Prostate gland (tissue), 2 donors: ENCODE measurements at regions not wholly inside any gene's neighbourhood (a gene's known extent, or its start where the extent isn't known, plus 50 kb on each side); places are given as distances from the start of the nearest gene placed in this dataset.
"Not testable (repeated sequence)": the region's sequence is repeated elsewhere in the genome, so short reads cannot be mapped to it uniquely, and the experiment has no call there.

Source experiments
- DNase-seq: peaks from one replicate; pipeline ENCODE4 v3.0.0-alpha.2; 2019; ENCODE audit warnings: low spot score
- H3K27ac ChIP-seq, 2 donors: fragments of 200-600 bp; sonication (generic); 2 replicates each; pipeline ENCODE4 v1.5.1; 2017 to 2019
- H3K27me3 ChIP-seq: fragments of 200-600 bp; sonication (generic); replicated peaks from 2 replicates; pipeline ENCODE4 v1.5.1; 2019; ENCODE audit not compliant: insufficient read depth
- H3K36me3 ChIP-seq, 2 donors: fragments of 200-600 bp; sonication (generic); 1 replicate in 1 of 2; 2 replicates in 1 of 2; pipeline versions ENCODE4 v1.5.1 to v1.8.1; 2017 to 2019
- H3K4me1 ChIP-seq: fragments of 200-600 bp; sonication (generic); replicated peaks from 2 replicates; pipeline ENCODE4 v1.5.1; 2019
- H3K4me3 ChIP-seq, 2 donors: fragments of 200-600 bp; sonication (generic); 2 replicates each; pipeline ENCODE4 v1.5.1; 2017 to 2019
- H3K9me3 ChIP-seq: fragments of 200-600 bp; sonication (generic); 2 replicates; pipeline ENCODE4 v1.5.1; 2017
- WGBS: methylation state at CpG from one replicate; pipeline ENCODE4 v1.1.5; 2018; 5-methylcytosine and 5-hydroxymethylcytosine counted together
- intact Hi-C: fragments of 100-400 bp; cut with DNase I; formaldehyde crosslinking; loops from one replicate; pipeline ENCODE4 v1.14.2; 2022

- H3K36me3 ChIP-seq, intact Hi-C loops, H3K4me1 ChIP-seq, H3K9me3 ChIP-seq, H3K27me3 ChIP-seq, H3K4me3 ChIP-seq, H3K27ac ChIP-seq, DNase-seq: not testable (repeated sequence)
- no CpG with 5 or more reads among the region's 2 CpGs for WGBS
These were observed 530.0 kb downstream of the RPIA start for GRCh38 chr2:89221474-89221873.

DNA sequence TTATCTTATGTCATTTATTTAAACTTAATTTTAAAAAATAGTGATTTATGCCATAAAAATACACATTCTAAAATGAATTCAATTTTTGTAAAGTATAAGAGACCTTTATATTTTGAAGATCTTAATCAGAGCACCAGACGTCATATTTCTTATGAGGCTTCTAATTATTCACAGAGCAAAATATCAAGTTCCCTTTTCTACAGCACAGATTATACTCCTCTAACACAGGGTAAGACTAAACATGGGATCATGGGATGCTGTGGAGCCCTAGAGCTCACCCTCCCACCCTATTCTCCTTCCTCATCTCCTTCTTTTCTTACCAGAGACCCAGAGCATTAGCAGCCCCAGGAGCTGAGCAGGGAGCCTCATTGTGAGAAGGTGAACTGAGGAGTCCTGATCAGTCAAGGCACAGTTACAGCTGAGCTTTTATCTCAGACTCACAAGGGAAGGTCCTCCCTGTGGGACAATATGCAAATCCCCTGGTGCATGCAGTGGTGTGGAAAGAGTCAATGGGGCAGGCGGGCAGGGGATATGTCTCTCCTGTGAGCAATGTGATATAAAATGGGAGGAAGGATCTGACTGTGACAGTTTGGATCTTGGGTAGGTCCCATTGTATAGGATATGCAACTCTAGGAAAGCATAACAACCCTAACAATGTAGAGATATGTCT is 530.7 kb downstream of the RPIA start:
- H3K4me1 ChIP-seq, H3K27me3 ChIP-seq, H3K9me3 ChIP-seq, H3K4me3 ChIP-seq, H3K36me3 ChIP-seq, DNase-seq, intact Hi-C loops, H3K27ac ChIP-seq: not testable (repeated sequence)
- 64% methylated on average over 1 of the region's 2 CpGs for WGBS

DNA sequence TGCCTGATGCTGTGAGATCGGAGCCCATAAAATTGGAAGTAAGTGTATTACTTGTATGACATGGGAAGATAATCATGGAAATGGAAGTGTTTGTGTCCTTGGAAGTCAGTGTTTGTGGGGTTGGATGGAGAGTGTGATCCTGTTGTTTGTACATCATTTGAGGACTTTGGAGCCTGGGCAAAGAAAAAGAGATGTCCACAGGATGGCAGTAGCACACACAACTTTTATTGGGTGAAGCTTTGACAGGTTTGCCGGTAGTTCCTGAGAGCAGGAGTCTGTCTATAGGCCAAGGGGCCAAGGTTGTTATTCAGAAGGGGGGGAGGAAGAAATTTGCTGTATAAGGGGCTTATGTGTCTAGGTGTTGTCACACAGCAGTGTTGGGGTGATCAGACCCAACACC is 533.3 kb downstream of the RPIA start:
- DNase-seq, H3K4me3 ChIP-seq, H3K9me3 ChIP-seq, H3K27me3 ChIP-seq, intact Hi-C loops, H3K36me3 ChIP-seq, H3K27ac ChIP-seq, H3K4me1 ChIP-seq: not testable (repeated sequence)
- WGBS: 76% methylated on average over 2 of the region's 2 CpGs

GRCh38 chr2:89229979-89230378 is 538.5 kb downstream of the RPIA start:
- intact Hi-C loops, H3K27me3 ChIP-seq, H3K4me1 ChIP-seq, H3K9me3 ChIP-seq, H3K4me3 ChIP-seq, DNase-seq, H3K27ac ChIP-seq, H3K36me3 ChIP-seq: not testable (repeated sequence)
- WGBS: 94% methylated on average over 3 of the region's 6 CpGs

DNA sequence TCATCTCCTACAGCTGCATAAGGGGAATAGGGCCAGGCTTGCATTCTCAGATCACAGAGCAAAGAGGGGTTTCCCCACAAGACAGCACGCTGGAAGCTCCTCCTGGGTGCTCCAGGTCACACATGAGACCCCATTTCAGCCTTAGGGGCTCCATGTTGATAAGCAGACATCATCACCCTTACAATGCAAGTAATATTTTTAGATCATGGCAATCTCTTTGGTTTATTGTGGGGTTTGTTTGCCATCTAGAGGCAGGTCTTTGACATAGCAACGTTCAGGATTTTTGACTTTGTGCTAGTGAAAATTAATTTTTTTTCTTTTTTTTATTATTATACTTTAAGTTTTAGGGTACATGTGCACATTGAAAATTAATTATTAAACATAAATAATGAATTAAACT is 539.8 kb downstream of the RPIA start:
- H3K4me3 ChIP-seq, H3K36me3 ChIP-seq, H3K9me3 ChIP-seq, H3K27me3 ChIP-seq, intact Hi-C loops, DNase-seq, H3K27ac ChIP-seq, H3K4me1 ChIP-seq: not testable (repeated sequence)
- WGBS: 0% methylated on average over 1 of the region's 2 CpGs

DNA sequence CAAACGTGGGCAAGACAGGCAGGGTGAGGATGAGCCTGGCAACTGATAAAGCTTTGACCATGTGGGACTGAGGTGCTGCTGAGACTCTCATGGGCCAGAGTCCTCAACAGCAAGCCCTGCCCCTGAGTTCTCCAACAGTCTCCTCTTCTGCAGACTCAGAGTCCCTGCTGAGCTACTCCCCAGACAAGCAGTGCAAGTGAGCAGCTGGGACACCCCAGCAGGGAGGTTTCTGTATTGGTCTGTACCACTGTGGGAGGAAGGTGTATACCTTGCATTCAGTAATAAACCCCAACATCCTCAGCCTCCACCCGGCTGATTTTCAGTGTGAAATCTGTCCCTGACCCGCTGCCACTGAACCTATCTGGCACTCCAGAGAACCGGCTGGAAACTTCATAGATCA is 542.5 kb downstream of the RPIA start:
- 86% methylated on average over 3 of the region's 4 CpGs for WGBS
- H3K27me3 ChIP-seq, H3K4me1 ChIP-seq, H3K27ac ChIP-seq, H3K36me3 ChIP-seq, H3K9me3 ChIP-seq, H3K4me3 ChIP-seq, DNase-seq, intact Hi-C loops: not testable (repeated sequence)

DNA sequence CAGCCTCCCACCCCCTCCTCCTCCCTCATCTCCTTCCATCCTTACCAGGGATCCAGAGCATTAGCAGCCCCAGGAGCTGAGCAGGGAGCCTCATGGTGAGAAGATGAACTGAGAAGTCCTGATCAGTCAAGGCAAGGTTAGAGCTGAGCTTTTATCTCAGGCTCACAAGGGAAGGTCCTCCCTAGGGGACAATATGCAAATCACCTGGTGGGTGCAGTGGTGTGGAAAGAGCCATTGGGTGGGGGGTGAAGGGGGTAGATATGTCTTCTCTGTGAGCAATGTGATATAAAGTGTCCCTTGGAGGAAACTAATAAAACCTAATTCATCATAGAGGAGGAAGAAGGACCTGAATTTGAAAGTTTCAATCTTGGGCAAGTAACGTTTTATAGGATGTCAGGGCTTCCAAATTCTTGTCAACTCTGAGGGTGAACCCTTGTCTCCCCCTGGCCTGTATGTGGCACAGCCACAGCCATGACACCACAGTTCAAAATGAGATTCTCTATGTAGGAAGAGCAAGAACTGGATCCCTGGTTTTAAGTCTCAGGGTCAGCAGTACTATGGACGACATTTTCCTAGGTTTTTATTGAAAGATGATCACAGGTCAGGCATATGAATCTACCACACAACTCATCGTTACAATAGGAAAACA is 543.5 kb downstream of the RPIA start:
- H3K9me3 ChIP-seq, DNase-seq, H3K4me3 ChIP-seq, intact Hi-C loops, H3K4me1 ChIP-seq, H3K27ac ChIP-seq, H3K27me3 ChIP-seq, H3K36me3 ChIP-seq: not testable (repeated sequence)
- WGBS: no CpG with 5 or more reads among the region's 3 CpGs

DNA sequence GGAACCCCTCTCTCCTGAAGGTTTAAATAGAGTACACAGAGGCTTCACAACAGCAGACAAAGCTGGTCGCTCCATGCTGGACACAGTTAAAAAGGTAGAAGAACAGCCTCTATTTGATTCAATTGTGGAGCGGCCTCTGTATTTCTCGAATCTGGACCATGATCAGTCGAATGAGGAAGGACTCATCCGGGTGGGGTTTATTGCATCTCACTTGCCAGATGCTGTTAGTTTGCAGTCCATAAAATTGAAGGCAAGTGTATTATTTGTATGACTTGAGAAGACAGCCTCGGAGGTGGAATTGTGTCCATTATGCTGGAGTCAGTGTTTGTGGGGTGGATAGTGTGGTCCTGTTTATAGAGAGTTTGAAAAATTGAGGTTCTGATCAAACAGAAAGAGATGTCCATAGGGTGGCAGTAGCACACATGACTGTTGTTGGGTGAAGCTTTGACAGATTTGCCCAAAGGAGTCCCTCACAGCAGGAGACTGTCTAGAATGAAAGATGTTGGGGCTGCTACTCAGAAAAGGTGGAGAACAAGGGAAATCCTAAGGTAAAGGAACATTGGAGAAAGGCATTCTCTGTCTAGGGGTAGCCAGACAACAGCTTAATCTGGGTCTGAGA is 545.5 kb downstream of the RPIA start:
- H3K4me3 ChIP-seq, intact Hi-C loops, H3K36me3 ChIP-seq, H3K27ac ChIP-seq, H3K27me3 ChIP-seq, H3K4me1 ChIP-seq, H3K9me3 ChIP-seq, DNase-seq: not testable (repeated sequence)
- no CpG with 5 or more reads among the region's 6 CpGs for WGBS

DNA sequence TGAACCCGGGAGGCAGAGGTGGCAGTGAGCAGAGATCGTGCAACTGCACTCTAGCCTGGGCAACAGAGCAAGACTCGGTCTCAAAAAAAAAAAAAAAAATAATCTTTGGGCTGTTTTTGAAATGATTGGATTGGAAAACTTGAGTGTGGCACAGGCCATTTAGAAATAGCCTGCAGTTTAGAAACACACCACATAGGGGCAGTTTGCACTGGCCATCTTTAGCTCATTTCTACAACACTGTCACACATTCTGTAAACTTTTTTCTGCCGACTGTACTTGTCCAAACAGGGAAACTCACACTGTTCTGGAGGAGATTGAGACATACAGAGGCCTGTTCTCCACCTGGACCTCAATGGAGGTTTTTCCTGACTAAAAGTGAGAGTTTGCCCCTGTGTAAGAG is 546.3 kb downstream of the RPIA start:
- DNase-seq, H3K27me3 ChIP-seq, H3K4me1 ChIP-seq, H3K27ac ChIP-seq, H3K9me3 ChIP-seq, intact Hi-C loops, H3K36me3 ChIP-seq, H3K4me3 ChIP-seq: not testable (repeated sequence)
- no CpG with 5 or more reads among the region's 4 CpGs for WGBS

- H3K4me1 ChIP-seq, H3K9me3 ChIP-seq, H3K27me3 ChIP-seq, H3K4me3 ChIP-seq, H3K27ac ChIP-seq, intact Hi-C loops, H3K36me3 ChIP-seq, DNase-seq: not testable (repeated sequence)
- WGBS: 29% methylated on average over 4 of the region's 4 CpGs
These were observed 551.7 kb downstream of the RPIA start for GRCh38 chr2:89243114-89243700.

- H3K27me3 ChIP-seq, H3K4me3 ChIP-seq, H3K9me3 ChIP-seq, intact Hi-C loops, DNase-seq, H3K4me1 ChIP-seq, H3K27ac ChIP-seq, H3K36me3 ChIP-seq: not testable (repeated sequence)
These were observed 552.9 kb downstream of the RPIA start for GRCh38 chr2:89244407-89244806.

DNA sequence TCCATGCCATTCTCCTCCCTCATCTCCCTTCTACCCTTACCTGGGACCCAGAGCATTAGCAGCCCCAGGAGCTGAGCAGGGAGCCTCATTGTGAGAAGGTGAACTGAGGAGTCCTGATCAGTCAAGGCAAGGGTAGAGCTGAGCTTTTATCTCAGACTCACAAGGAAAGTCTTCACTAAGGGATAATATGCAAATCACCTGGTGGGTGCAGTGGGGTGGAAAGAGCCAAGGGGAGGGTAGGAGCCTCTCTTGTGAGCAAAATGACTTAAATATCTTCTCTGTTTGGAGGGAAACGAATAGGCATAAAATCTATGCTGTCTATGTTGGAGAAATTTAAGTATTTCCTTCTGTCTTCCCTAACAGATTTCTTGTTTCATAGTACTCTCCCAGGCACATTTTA is 554.0 kb downstream of the RPIA start:
- H3K27me3 ChIP-seq, intact Hi-C loops, H3K27ac ChIP-seq, H3K9me3 ChIP-seq, H3K4me1 ChIP-seq, DNase-seq, H3K36me3 ChIP-seq, H3K4me3 ChIP-seq: not testable (repeated sequence)
- WGBS: 74% methylated on average over 1 of the region's 1 CpG
